GM23338 (cell line): ENCODE measurements at regions not wholly inside any gene's neighbourhood (a gene's known extent, or its start where the extent isn't known, plus 50 kb on each side); places are given as distances from the start of the nearest gene placed in this dataset.

Experiments used
- ATAC-seq: fragments of 200-7000 bp; cut with Tn5 transposase; 3 replicates; pipeline ENCODE4 v1.9.1; 2020
- DNase-seq: peaks from one replicate; pipeline ENCODE4 v3.0.0-alpha.2; 2015; ENCODE audit warnings: low spot score
- H2AFZ ChIP-seq: fragments of 200-600 bp; sonication (generic); 2 replicates; pipeline ENCODE4 v1.8.0; 2016; ENCODE audit warnings: antibody characterized with exemption, mild to moderate bottlenecking, moderate library complexity
- H3F3A ChIP-seq: fragments of 200-600 bp; sonication (generic); replicated peaks from 2 replicates; pipeline ENCODE4 v1.8.0; 2017; ENCODE audit warnings: antibody characterized with exemption, mixed run types, low read depth
- H3K27ac ChIP-seq: fragments of 200-600 bp; sonication (generic); 2 replicates; pipeline ENCODE4 v1.6.1; 2016; ENCODE audit warnings: low read depth
- H3K27me3 ChIP-seq: fragments of 200-600 bp; sonication (generic); 2 replicates; pipeline ENCODE4 v1.8.0; 2016; ENCODE audit warnings: mild to moderate bottlenecking, mixed run types, moderate library complexity; ENCODE audit not compliant: insufficient read depth
- H3K36me3 ChIP-seq: fragments of 200-600 bp; sonication (generic); 2 replicates; pipeline ENCODE4 v1.8.0; 2016; ENCODE audit warnings: mild to moderate bottlenecking; ENCODE audit not compliant: insufficient read depth
- H3K4me1 ChIP-seq: fragments of 200-600 bp; sonication (generic); 2 replicates; pipeline ENCODE4 v1.8.0; 2016; ENCODE audit warnings: mild to moderate bottlenecking, moderate library complexity; ENCODE audit not compliant: insufficient read depth
- H3K4me2 ChIP-seq: fragments of 200-600 bp; sonication (generic); 2 replicates; pipeline ENCODE4 v1.7.1; 2017; ENCODE audit warnings: mixed run types
- H3K4me3 ChIP-seq: fragments of 200-600 bp; sonication (generic); 2 replicates; pipeline ENCODE4 v1.6.1; 2016; ENCODE audit warnings: mixed run types
- H3K79me2 ChIP-seq: fragments of 200-600 bp; sonication (generic); replicated peaks from 2 replicates; pipeline ENCODE4 v1.8.0; 2017; ENCODE audit warnings: mild to moderate bottlenecking; ENCODE audit not compliant: insufficient read depth
- H3K9me2 ChIP-seq: fragments of 200-600 bp; sonication (generic); 2 replicates; pipeline ENCODE4 v1.8.0; 2017; ENCODE audit not compliant: insufficient read depth
- H4K20me1 ChIP-seq: fragments of 200-600 bp; sonication (generic); replicated peaks from 2 replicates; pipeline ENCODE4 v1.8.0; 2017; ENCODE audit warnings: mild to moderate bottlenecking; ENCODE audit not compliant: insufficient read depth
- H3K27ac Mint-ChIP-seq: 2 replicates; pipeline ENCODE4 v1.8.0; 2020; ENCODE audit warnings: inconsistent platforms, mild to moderate bottlenecking, moderate library complexity, mixed read lengths
- H3K27me3 Mint-ChIP-seq: 3 replicates; pipeline ENCODE4 v1.8.0; 2022; ENCODE audit warnings: low read depth, mild to moderate bottlenecking, moderate library complexity, mixed read lengths, inconsistent platforms; ENCODE audit not compliant: insufficient read depth, poor library complexity
- H3K36me3 Mint-ChIP-seq: 3 replicates; pipeline ENCODE4 v1.8.0; 2021; ENCODE audit warnings: low read depth, mild to moderate bottlenecking, inconsistent platforms, moderate library complexity, mixed read lengths
- H3K4me1 Mint-ChIP-seq: 3 replicates; pipeline ENCODE4 v1.8.0; 2020; ENCODE audit warnings: mild to moderate bottlenecking, inconsistent platforms, mixed read lengths
- H3K4me3 Mint-ChIP-seq: 3 replicates; pipeline ENCODE4 v1.8.0; 2021; ENCODE audit warnings: moderate library complexity, mild to moderate bottlenecking, inconsistent platforms, mixed read lengths
- H3K9me3 Mint-ChIP-seq: 3 replicates; pipeline ENCODE4 v1.8.0; 2020; ENCODE audit warnings: moderate library complexity, mild to moderate bottlenecking, inconsistent platforms, mixed read lengths
- CREB1 ChIP-seq: fragments of 250-450 bp; sonication (Bioruptor Pico); IDR thresholded peaks from 2 replicates; pipeline ENCODE4 v1.5.0; 2020; ENCODE audit warnings: low read depth, mild to moderate bottlenecking, moderate library complexity
- ETS1 ChIP-seq: IDR thresholded peaks from 2 replicates; pipeline ENCODE4 v1.6.1; 2016; ENCODE audit warnings: antibody characterized with exemption
- EZH2phosphoT487 ChIP-seq: fragments of 200-600 bp; sonication (generic); IDR thresholded peaks from one replicate; pipeline ENCODE4 v1.8.1; 2018; ENCODE audit warnings: antibody characterized with exemption; ENCODE audit not compliant: unreplicated experiment
- JUNB ChIP-seq: IDR thresholded peaks from one replicate; pipeline ENCODE4 v1.6.1; 2016; ENCODE audit warnings: antibody characterized with exemption; ENCODE audit not compliant: unreplicated experiment
- POLR2AphosphoS5 ChIP-seq: IDR thresholded peaks from 2 replicates; pipeline ENCODE4 v1.6.1; 2016; ENCODE audit warnings: antibody characterized with exemption, low read depth
- REST ChIP-seq: IDR thresholded peaks from one replicate; pipeline ENCODE4 v1.6.1; 2018; ENCODE audit warnings: antibody characterized with exemption; ENCODE audit not compliant: unreplicated experiment
- STAT1 ChIP-seq: IDR thresholded peaks from one replicate; pipeline ENCODE4 v1.6.1; 2016; ENCODE audit warnings: antibody characterized with exemption; ENCODE audit not compliant: unreplicated experiment
- ZNF462 ChIP-seq: fragments of 250-450 bp; sonication (Bioruptor Pico); IDR thresholded peaks from 2 replicates; pipeline ENCODE4 v1.5.0; 2020; ENCODE audit warnings: mild to moderate bottlenecking, moderate library complexity
- TF ChIP-seq, protein P1 (sequence below), 2 experiments: fragments of 200-600 bp in 1 of 2; sonication (generic) in 1 of 2; conservative IDR thresholded peaks; 2 replicates each; pipeline versions ENCODE4 v1.5.1 to v1.6.1; 2016 to 2017; ENCODE audit warnings: antibody characterized with exemption in 2 of 2, low read depth in 2 of 2, mild to moderate bottlenecking in 2 of 2, moderate library complexity in 1 of 2

GRCh38 chr11:91791171-91791468, 433.5 kb upstream of the FAT3 start (continued):
- TF ChIP-seq REST = no peak
- no peak for TF ChIP-seq STAT1
- TF ChIP-seq ETS1 = no peak
- no peak for TF ChIP-seq JUNB
- no peak for TF ChIP-seq CREB1 (CRISPR knock-in tag)
- TF ChIP-seq, protein P1, sequence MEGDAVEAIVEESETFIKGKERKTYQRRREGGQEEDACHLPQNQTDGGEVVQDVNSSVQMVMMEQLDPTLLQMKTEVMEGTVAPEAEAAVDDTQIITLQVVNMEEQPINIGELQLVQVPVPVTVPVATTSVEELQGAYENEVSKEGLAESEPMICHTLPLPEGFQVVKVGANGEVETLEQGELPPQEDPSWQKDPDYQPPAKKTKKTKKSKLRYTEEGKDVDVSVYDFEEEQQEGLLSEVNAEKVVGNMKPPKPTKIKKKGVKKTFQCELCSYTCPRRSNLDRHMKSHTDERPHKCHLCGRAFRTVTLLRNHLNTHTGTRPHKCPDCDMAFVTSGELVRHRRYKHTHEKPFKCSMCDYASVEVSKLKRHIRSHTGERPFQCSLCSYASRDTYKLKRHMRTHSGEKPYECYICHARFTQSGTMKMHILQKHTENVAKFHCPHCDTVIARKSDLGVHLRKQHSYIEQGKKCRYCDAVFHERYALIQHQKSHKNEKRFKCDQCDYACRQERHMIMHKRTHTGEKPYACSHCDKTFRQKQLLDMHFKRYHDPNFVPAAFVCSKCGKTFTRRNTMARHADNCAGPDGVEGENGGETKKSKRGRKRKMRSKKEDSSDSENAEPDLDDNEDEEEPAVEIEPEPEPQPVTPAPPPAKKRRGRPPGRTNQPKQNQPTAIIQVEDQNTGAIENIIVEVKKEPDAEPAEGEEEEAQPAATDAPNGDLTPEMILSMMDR (conservative IDR thresholded peaks at IDR 0.05; ENCODE audit: low read depth in 2 of 2) = no peak
- TF ChIP-seq EZH2phosphoT487 = no peak

- Histone ChIP-seq H3K9me2 (peaks cover 8% of the 10 kb centered on the region; the same call in 1 of the 2 replicates), H3K36me3 (0 out of 2 replicates have a peak, but pooled peaks cover 3% of the 10 kb centered on the region), H2AFZ (peak overlapping the region; percentile 83; the same call in 1 of the 2 replicates), H3K27me3 (no peaks in the 10 kb centered on the region), H3K4me2 (no peak overlapping the region), H3K79me2 (no peaks in the 10 kb centered on the region), H3F3A (no peaks in the 10 kb centered on the region), H4K20me1 (no peaks in the 10 kb centered on the region), H3K27ac (no peak overlapping the region), H3K4me3 (no peak overlapping the region), H3K4me1 (no peaks in the 10 kb centered on the region)
- Mint-ChIP-seq H3K4me3 (no peak overlapping the region), H3K27ac (no peak overlapping the region), H3K9me3 (no peaks in the 10 kb centered on the region), H3K4me1 (no peaks in the 10 kb centered on the region; the same call in 2 of the 3 replicates), H3K27me3 (no peaks in the 10 kb centered on the region), H3K36me3 (no peaks in the 10 kb centered on the region)
- ATAC-seq (no peak), DNase-seq (no peak)
- TF ChIP-seq ETS1 (no peak), CREB1 (CRISPR knock-in tag) (no peak), ZNF462 (CRISPR knock-in tag) (no peak), POLR2AphosphoS5 (no peak)
Observed at GRCh38 chr11:91790346-91791170, 434.1 kb upstream of the FAT3 start.
